ENCODE measurements at regions not wholly inside any gene's neighbourhood (a gene's known extent, or its start where the extent isn't known, plus 50 kb on each side); places are given as distances from the start of the nearest gene placed in this dataset.
"Not testable (repeated sequence)": the region's sequence is repeated elsewhere in the genome, so short reads cannot be mapped to it uniquely, and the experiment has no call there.

GRCh38 chr14:49946320-49947141, 53.6 kb downstream of the ARF6 start:
- peak; percentile 89 for DNase-seq

GRCh38 chr14:49947506-49947905, 54.6 kb downstream of the ARF6 start:
- DNase-seq = no peak

- peak; percentile 18 for DNase-seq
Measured at GRCh38 chr14:49950275-49951228, 57.7 kb downstream of the ARF6 start.

DNA sequence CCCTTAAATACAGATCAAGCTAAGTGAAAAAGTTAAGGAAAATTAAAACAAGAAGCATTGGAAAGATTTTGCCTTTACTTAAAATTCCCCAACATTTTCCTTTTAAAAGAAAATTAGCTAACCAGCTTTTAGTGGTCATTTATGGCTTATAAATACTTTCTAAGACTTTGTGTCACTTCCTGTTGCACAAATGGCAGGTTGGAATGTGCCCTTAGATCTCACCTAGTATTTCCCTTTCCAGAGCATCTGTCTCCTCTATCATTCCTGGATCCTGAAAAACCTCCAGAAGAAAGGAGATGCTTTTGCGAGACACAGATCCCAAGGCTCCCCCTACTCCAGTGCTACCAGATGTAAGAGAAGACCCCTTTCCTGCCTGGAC, 58.3 kb downstream of the ARF6 start:
- DNase-seq = no peak

- DNase-seq = no peak
Measured at GRCh38 chr14:49951691-49952345, 58.9 kb downstream of the ARF6 start.

DNA sequence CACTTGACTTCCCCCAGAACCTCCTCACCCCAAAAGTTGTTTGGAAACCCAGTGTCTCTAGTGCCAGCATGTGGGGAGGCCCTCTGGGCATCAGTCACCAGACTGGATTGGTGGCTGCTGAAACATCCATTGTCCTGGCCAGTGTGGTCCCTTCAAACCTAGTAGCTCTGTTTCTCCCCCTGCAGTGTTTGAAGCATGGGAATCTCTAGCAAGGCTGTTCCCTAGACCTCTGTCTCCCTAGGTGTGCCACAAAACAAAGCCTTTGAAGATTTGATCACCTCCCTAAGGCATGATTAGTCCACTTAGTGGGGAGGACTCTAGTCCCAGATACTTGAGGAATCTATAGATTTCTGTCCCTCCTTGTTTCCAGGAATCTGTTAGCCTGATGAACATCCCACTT, 60.3 kb downstream of the ARF6 start:
- no peak for DNase-seq

DNA sequence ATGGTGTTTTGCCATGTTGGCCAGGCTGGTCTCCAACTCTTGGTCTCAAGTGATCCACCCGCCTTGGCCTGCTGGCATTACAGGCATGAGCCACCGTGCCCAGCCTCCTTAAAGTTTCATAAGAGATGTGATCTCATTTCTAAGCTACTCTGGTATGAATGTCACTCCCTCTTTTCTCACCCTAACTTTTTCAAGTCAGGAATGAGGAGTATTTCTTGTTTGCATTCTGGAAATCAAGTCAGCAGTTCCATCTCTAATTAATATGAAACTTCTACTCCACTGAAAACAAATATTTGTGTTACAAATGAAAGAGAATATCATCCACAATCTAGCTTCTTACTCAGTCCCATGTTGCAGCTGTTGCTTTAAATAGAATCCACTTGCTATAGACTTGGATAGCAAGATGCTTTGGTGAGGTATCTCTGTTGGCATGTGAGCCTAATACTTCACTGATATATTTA, 61.3 kb downstream of the ARF6 start:
- no peak for DNase-seq

- DNase-seq = no peak
Measured at GRCh38 chr14:49955024-49955423, 62.1 kb downstream of the ARF6 start.

DNA sequence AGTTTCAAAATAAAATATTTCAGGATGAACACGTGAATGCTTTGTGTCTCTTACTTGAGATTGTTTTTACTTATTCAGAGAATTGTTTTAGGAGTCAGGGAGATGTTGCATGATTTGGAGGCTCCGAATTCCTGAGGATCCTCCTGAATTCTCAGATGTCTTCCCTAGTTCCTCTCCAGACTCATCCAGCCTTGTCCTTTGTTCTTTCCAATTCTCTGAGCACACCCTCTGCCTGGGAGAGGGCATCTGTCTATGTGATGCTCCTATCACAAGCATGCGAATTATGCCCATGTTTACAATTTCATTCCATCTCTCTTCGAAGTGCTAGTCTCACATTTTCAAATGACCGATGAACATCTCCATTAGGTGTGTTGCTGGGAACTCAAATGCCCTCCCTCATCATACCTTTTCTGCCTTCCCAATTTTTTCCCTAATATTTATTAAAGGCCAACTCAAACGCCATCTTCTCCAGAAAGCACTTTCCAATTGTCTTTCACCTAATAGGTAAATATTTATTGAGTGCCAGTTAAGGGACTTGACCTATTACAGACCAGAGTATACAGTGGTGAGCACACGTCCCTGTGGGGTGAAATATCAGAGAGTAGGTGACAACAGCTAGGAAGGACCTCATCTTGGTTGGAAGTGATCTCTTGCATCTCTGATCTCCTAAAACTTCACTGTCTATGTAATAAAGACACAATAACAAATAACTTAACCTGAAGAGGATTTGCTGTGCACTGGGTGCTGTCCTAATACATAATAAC, 64.4 kb downstream of the ARF6 start:
- DNase-seq = no peak

GRCh38 chr14:49959822-49960408, 67.0 kb downstream of the ARF6 start:
- DNase-seq = peak; percentile 47

DNA sequence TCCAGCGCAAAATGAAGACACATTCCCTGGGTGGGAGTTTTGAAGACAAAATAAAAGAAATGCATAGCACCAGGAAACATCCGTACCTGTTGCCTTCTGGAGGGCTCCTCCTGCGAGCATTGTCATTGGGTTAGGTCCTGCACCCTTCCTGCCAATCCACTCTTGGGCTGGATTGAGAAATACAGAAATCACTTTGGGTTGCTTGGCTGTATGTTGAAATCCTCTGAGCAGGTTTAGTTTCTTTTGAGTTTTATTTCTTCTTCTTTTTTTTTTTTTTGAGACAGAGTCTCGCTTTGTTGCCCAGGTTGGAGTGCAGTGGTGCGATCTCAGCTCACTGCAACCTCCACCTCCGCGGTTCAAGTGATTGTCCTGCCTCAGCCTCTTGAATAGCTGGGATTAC, 67.6 kb downstream of the ARF6 start:
- no peak for DNase-seq

- no peak for DNase-seq
Measured at GRCh38 chr14:49961270-49962222, 68.7 kb downstream of the ARF6 start.

DNA sequence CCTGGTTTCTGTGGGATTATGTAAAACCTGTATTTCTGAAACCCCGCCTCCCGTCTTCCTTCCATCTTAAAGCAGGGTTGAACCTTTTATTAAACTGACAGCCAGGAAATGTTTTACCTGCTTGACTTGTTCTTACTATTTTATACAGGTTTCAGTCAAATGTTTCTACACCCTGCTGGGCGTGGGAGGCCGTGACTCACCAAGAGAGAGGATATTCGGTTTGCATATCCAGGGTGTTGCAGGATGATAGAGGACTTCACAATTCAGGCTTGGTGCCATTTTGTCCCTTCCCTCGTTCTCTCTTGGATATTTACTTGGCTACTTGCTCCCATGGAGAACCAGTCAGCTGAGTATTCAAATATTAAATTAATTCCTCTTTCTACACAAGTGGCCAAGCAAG, 69.7 kb downstream of the ARF6 start:
- DNase-seq = no peak

GRCh38 chr14:49965068-49965651, 72.3 kb downstream of the ARF6 start:
- DNase-seq = not testable (repeated sequence)

- no peak for DNase-seq
Measured at GRCh38 chr14:49966304-49966809, 73.5 kb downstream of the ARF6 start.

- no peak for DNase-seq
Measured at GRCh38 chr14:49966971-49967630, 74.2 kb downstream of the ARF6 start.

GRCh38 chr14:49969961-49970360, 77.1 kb downstream of the ARF6 start:
- DNase-seq = no peak

DNA sequence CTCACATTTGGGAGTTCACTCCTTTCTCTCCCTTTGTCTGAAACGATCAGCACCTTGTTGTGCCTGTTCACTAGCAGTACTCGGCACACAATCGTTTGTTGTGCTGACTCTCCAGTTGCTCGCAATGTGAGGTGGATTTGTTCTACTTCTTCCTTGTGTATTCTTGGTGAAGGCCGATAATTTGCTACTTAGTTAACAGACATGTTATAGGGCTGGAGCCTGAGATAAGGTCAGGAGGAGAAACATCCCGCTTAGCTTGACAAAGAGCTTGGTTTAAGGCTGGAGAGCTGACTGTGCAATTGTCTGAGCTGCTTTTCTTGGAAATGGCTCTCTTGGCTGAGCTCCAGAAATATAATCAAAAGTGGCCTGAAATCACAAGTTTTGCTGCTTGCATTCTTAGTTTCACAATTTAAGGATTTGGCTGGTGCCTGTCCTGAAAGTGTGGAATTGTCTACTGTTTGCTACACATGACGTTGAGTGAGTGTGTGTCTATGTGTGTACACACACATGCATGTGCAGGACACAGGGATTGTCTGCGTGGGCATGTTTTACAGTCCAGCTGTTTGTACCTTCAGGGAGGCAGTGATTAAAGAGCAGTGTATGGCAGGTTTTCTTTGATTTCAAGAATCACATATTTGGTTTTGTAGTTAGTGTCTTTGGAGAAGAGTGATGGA, 77.7 kb downstream of the ARF6 start:
- no peak for DNase-seq

Data from NCI-H2171 (cell line).